Stimulated activated CD8-positive, alpha-beta memory T cell treated with anti-CD3 and anti-CD28 coated beads, Interleukin-4, amount 100 ng/mL, for 1 hour (primary cell): ENCODE measurements at regions not wholly inside any gene's neighbourhood (a gene's known extent, or its start where the extent isn't known, plus 50 kb on each side); places are given as distances from the start of the nearest gene placed in this dataset.

Experiments used
- DNase-seq, 2 donors: peaks; one replicate each; pipeline ENCODE4 v3.0.0-alpha.2; 2020; ENCODE audit warnings: low read depth in 2 of 2, low spot score in 1 of 2

DNA sequence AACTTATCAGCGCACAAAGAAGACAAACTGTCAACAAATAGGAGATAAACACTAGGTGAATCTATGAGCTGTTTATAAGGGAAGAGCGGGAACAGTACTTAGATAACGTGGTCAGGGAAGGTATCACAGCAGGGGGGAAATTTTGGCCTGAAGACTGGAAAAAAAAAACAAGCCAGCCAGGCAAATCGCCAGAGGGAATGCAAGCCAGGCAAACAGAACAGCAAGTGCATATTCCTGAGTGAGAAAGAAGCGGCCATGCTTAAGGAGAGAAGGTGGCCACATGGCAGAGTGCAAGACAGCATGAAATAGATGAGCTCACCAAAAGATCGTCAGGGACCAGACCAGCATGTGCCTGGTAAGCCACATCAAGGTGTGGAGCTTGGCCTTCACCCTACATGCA, 466.5 kb upstream of the ARID1B start:
- DNase-seq: no peak

DNA sequence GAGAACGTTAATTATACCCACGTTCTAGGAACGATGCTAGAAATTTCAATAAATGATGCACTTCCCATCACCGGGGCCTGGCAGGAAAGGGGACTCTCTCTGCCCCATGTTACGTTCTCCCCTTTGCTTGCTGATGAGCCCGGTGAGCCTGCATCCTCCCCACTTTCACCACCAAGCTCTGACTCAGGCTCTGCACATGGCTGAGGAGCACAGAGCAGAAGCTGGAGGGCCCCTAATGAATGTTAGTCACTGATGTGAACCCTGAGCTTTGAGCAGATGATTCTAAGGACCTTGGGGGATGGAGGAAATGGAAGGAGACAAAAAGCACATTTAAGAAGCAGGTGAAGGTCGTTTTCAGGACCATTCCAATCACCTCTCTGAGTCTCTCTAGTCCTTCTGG, 468.2 kb upstream of the ARID1B start:
- DNase-seq: no peak

- DNase-seq: no peak
Observed at GRCh38 chr6:156308604-156309003, 468.6 kb upstream of the ARID1B start.

DNA sequence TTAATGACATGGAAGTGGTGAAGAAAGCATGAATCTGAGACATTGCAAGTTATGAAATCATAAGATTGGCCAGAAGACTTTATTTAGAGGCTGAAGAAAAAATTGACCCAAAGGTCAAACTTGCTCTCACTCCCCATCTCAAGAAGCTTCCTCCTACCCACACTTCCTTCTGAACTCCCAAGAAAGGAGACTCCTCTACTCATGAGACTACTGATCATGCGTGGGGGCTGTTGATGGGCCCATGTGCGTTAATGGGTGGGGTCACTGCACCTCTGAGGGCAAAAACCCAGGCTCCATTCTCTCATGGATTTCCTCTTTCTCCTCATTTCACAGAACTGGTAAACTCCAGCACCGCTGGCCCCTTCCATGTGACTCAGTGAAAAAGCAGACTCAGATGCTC, 470.6 kb upstream of the ARID1B start:
- DNase-seq: no peak

- no peak for DNase-seq
Observed at GRCh38 chr6:156283091-156283490, 494.1 kb upstream of the ARID1B start.

DNA sequence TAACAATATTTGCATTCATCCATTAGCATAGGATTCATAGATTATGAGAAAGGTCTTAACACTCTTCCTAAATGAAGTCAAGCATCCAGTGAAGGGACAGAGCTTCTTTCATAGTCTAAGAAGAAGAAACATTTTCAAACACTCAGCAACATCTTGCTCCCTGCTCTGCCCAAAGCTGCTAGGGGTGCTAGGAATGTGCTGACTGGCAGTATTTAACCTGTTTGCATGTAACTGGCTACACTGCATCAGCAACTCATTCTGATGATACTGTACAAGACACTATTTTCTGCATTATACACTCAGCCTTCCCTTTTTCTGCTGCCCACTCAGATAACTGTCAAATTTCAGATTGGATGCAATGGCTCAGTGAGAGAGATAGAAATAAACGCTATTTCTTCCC, 495.1 kb upstream of the ARID1B start:
- no peak for DNase-seq

DNA sequence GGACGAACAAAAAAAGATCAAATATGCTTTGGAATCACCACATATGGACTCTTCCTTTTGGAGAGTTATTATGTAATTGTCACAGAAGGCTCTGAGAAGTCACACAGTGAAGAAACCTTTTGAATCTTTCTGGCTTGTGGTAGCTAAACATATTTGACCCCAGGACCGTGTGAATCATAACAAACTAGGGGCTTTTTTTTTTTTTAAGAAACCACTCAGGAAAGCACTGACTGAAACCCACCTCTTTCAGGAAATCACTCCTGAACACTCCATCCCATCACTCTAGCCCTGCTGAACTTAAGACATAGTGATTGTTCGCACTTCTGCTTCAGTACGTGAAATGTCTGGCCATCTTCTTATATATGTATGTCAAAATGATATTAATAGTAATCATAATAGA, 495.9 kb upstream of the ARID1B start:
- DNase-seq: no peak

GRCh38 chr6:156280065-156280464, 497.1 kb upstream of the ARID1B start:
- no peak for DNase-seq

DNA sequence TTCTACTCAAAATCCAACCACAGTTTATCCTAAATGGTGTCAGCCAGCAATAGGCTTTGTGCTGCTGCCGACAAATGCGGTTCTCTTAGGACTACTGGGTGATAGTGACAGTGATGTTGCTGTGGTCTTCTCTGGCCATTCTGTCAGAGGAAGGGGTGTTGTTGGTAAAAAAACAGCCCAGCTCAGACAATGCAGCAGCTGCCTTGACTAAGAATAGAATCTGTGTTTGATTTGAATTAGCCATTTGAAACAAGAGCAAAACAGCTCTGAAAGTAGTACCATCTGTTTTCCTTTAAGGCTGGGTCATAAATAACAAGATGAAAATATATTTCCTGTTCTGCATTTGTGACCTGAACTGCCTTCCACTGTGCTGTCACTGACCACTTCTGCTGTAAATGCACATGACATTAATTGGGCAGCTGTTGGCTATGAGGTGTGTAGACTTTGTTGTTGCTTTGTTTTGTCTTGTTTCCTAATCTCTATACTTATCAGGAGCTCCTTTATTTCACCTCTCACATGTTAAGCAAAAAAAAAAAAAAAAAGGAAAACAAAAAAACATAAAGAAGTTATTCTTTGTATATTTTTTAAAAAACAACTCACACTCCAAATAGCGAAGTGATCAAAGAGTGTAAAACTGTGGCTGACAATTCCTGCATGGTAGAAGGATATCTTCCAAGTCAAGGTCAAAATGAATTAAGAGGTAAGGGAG, 497.8 kb upstream of the ARID1B start:
- DNase-seq: no peak

GRCh38 chr6:156273065-156273711, 504.0 kb upstream of the ARID1B start:
- no peak for DNase-seq

DNA sequence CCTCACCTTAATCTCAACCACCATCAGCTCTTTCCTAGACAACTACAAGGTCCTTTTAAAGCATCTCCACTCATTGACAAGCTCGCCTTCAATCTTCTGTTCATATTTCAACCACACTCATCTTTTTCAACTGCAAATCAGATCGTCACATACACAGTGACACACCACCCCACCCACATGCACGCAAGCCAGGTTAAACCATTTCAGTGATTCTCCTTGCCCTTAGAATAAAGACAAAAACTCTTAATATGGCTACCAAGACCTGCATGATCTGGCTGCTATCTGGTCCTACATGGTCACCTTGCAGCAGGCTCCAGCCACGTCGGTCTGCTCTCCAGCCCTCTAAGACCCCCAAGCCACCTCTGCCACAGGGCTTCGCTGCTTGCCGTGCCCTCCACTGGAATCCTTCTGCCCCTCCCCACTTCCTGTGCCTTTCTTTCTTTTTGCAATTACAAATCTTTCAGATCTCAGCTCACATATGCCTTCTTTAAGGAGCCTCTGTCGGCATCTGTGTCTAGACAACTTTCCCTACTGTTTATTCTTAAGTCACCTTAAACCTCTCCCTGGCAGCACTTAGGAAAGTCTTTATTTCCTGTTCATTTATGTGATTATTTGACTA, 507.3 kb upstream of the ARID1B start:
- no peak for DNase-seq

DNA sequence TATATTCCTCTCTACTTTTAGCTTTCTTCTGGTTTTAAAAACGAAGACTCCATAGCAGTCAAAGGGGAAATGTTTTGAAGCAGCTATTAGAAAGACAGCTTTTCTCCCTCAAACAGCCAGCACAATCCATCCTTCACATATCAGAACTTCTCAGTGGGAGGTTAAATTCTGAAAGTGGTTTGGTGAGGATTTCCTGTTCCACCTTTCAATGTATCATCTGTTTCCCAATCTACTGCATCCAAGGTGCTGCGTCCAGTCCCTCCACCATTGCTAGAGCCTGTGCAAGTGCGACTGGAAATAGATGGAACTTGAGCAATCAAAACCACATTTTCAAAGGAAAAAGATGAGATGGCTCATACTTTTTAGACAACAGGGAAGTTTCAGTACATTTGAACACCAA, 508.3 kb upstream of the ARID1B start:
- no peak for DNase-seq

DNA sequence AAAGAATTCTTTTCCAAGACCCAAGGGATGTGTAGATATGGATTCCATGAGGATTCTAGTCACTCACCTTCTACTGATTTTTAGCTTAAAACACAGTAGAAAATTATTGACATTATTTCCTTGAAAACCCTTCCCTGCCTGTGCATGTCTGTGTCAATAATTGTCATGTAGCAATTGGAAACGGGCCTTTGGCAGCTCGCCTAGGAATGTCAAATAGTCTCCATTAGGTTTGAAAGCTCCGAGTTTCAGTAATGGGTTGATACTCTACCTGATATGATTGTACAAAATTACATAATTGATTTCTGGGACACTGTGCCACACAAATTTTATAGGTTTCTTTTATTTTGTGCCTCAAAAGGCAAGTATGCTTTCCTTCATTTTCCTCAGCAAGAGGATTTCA, 515.2 kb upstream of the ARID1B start:
- DNase-seq: no peak

DNA sequence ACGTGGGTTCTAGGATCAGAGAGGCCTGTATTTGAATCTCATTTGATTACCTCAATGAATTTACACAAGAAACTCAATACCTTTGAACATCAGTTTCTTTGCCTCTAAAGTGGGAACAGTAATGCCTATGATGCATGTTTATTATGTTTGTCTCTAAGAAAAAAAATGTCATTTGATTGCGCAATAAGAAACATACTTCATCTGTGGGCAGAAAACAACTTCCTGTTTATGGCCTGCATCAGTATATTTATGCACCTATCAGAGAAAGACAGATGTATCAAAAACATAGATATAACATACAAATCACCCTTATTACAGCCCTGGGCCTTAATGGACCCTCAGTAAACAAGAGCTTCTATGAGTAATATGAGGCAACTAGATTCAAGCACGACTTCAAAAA, 516.4 kb upstream of the ARID1B start:
- no peak for DNase-seq

- no peak for DNase-seq
Observed at GRCh38 chr6:156258981-156259380, 518.2 kb upstream of the ARID1B start.

GRCh38 chr6:156256161-156256560, 521.0 kb upstream of the ARID1B start:
- no peak for DNase-seq

DNA sequence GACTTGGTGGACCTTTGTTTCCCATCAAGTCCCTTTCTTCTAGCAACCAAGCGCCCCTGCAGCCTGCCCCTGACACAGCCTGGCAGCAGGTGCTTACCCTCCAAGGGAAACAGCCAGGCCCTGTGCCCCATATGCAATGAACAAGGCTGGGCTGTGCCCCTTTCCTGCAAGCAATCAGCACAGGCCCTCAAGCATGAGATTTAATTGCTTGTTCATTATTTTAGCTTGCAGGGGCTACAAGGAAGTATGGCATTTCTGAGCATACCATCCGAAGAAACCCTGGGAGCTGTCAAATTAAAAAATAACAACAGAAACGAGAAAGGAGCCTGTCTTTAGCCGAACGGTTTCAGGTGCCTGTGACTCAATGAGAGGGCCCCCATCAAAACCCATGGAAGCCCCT, 522.9 kb upstream of the ARID1B start:
- DNase-seq: no peak

DNA sequence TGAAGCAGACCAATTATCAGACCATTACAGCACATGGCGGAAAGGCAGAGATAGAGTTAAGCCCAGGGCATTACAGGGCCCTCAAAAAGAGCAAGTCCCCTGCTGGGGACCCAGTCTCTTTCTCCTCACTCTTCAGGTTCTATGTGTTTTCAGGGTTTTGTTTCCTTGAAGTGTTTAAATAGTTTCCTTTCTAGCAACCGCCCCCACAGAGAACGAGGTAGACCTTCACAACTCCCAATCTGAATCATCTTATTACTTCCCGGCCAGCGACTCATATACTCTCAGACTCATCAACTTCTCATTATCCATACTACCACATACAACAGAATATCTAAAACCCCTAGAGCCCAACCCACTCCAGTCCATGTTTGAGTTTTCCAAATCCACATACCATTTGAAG, 526.6 kb upstream of the ARID1B start:
- no peak for DNase-seq

DNA sequence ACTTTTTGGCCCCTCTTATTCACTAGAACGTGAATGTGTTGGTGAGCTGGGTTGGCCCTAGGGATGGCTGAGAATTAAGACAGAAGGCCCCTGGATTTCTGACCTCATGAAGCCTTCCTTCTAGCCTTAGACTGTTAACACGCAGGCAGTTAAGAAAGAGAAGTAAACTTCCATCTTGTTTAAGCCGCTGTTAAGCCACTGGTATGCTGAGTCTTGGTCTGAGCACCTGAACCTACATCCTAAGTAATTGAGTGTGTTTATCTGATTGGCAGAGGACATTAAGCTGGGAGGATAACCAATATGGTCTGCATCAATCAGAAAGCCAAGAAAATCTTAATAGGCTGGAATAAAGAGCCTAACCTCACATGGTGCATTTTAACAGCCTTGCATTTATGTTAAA, 535.0 kb upstream of the ARID1B start:
- DNase-seq: no peak

GRCh38 chr6:156231026-156231765, 546.0 kb upstream of the ARID1B start:
- no peak for DNase-seq

- DNase-seq: no peak
Observed at GRCh38 chr6:156219973-156220372, 557.2 kb upstream of the ARID1B start.

GRCh38 chr6:156205678-156206077, 571.5 kb upstream of the ARID1B start:
- no peak for DNase-seq
